ENCODE measurements at regions not wholly inside any gene's neighbourhood (a gene's known extent, or its start where the extent isn't known, plus 50 kb on each side); places are given as distances from the start of the nearest gene placed in this dataset.

- DNase-seq = no peak
Measured at GRCh38 chrX:4197971-4198370, 484.5 kb upstream of the PRKX start.

DNA sequence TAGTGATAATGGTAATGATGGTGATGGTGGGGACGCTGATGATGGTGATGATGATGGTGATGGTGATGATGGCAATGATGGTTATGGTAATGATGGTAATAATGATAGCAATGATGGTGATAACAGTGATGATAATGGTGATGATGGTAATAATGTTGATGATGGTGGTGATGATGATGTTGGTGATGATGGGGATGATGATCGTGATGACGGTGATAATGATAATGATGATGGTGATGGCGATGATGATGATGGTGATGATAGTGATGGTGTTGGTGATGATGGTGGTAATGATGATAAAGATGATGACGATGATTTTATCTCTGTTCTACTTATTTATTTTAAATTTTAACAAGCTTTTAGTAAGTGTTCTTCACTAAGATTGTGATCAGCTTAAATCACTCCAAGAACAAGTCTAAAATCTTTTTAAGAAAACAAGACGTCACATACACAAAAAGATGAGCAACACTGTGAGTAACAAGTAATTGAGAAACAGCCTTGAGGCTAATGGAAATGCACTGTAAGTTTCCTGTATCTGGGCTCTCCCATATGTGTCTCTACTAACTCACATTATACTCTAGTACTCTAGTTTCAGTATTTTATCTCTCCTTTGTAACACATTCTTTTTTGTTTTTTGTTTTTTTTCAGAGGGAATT lies 480.2 kb upstream of the PRKX start:
- no peak for DNase-seq

DNA sequence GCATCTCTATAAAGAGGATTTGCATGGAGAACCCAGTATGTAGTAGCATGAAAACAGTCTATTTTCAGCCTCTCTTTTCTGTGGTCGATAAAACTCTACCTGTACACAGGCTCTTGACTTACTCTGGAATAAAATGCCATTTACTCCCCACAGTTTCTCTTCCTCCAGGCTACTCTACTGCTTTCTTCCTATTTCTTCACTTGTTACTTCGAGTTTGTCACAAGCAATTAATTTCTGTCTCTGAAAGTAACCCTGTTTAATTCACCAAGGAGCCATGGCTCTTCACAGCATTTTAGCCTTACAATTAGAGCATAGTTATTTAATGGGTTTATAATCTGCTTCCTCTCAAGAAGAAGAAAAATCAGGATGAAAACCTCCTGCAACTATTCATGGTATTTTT lies 472.9 kb upstream of the PRKX start:
- DNase-seq = no peak

DNA sequence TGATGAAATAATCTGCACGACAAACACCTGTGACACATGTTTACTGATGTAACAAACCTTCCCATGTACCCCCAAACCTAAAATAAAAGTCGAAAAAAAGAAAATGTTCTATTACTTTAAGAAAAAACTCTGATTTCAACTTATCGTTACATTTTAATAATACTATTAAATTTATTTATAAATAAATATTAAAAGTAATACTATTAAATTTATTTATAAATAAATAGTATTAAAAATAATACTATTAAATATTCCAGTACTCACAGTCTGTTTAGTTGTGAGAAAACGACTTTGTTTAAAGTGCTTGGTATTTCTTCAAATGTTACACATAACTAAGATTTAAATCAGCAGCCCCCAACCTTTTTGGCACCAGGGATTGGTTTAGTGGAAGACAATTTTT lies 471.6 kb upstream of the PRKX start:
- no peak for DNase-seq

- DNase-seq = no peak
Measured at GRCh38 chrX:4182408-4182806, 469.0 kb upstream of the PRKX start.

- no peak for DNase-seq
Measured at GRCh38 chrX:4181782-4182407, 468.4 kb upstream of the PRKX start.

- no peak for DNase-seq
Measured at GRCh38 chrX:4179031-4179430, 465.6 kb upstream of the PRKX start.

DNA sequence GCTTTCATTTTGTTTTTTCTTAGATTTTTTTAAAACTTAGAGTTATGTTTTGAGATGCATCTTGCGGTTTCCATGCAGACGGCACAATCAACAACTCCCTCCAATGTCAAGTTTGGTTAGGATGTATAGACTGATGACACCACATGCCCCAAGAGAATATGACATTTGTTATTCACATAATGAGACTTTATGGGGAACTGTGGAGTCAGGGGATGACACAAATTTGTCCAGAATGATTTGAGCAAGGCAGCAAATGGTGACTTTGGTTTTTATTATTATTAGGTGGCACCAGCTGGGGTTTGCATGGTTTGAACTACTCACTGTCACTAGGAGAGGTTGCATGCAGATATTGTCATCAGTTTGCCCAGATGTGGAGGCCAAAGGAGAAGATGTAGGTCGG lies 461.8 kb upstream of the PRKX start:
- DNase-seq = no peak

DNA sequence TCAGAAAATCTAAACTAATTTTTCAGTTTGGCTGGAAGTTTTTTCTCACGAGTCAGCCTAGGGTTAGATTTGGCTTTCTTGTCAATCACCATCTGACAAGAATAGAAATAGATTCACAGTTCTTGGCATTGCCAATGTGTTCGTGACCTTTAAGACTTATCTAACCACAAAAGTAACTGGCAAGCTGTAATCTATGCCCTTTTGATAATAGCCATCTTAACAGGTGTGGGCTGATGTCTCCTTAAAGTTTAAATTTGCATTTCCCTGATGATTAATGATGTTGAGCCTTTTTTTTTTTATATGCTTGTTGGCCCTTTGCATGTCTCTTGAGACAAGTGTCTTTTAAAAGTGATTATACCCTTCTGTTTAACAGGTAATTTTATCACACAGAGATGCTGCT lies 460.3 kb upstream of the PRKX start:
- DNase-seq = no peak

GRCh38 chrX:4151798-4152197 lies 438.3 kb upstream of the PRKX start:
- no peak for DNase-seq

- DNase-seq = no peak
Measured at GRCh38 chrX:4150259-4150658, 436.8 kb upstream of the PRKX start.

DNA sequence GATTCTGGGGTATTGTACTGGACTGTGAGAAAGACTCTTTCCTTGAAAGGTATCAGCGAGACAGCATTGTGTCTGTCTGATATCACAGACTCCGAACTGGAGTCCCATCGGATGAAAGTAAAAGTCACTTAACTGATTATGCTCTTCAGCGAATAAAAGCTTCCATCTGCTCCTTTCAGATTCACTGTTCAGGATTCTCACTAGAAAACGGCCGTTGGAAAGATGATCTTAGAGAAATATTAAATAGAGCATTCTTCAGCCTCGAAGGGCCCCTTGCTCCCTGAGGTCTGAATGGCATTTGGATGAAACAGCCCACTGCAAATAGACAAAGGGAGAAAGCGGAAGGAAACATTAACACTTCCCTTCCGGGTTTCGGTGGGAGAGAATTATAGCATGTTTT lies 416.2 kb upstream of the PRKX start:
- DNase-seq = no peak

DNA sequence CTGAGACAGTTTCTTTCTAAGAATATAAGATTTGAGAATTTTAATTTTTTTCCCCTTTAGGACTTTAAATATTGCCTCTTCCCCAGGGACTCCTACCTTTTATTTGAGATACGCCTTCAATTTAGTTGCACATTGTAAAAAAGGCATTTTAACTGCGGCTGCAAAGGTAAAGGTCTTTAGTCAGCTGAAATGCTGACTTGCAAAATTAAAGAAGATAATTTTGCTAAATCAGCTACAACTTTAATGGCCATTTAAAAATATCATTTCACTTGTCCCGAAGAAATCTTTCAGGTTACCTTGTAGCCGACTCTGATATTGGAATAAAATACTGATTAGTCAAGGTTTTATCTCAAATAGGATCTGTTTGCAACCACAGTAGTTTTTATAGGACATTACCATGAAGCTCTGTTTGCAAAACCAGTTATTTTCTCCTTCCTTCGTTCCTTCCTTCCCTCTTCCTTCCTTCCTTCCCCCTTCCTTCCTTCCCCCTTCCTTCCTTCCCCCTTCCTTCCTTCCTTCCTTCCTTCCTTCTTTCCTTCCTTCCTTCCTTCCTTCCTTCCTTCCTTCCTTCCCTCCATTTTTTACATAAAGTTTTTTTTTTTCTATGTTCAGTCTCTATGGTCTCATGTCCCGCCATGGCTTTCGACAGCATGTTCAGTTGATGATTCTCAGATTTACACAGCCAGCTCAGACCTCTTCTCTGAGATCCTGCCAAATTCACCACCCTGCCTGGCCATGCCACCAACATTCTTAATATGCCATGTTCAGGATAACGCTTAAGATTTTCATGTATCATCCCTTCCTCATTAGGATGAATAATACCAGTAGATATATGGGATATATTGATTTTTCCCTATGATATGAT lies 405.4 kb upstream of the PRKX start:
- no peak for DNase-seq

- DNase-seq = no peak
Measured at GRCh38 chrX:4110964-4111363, 397.5 kb upstream of the PRKX start.

DNA sequence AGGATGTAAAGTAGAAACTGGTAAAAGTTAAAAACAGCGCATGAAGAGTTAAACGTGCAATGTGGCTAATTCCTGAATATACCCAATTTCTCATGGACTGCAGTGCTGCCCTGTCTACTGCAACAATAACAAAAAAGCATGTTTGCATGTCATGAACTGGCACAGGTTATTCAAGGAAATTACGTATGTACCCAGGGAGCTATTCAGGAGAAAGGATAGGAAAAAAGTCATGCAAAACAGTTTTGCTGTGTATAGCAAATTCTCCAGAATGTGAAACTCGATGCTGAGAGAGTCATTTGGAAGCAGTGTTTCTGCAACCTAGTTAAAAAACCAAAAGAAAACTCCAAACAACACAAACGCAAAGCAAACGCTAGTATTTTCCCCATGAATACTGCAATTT lies 381.5 kb upstream of the PRKX start:
- DNase-seq = no peak

- DNase-seq = no peak
Measured at GRCh38 chrX:4091046-4091760, 377.8 kb upstream of the PRKX start.

DNA sequence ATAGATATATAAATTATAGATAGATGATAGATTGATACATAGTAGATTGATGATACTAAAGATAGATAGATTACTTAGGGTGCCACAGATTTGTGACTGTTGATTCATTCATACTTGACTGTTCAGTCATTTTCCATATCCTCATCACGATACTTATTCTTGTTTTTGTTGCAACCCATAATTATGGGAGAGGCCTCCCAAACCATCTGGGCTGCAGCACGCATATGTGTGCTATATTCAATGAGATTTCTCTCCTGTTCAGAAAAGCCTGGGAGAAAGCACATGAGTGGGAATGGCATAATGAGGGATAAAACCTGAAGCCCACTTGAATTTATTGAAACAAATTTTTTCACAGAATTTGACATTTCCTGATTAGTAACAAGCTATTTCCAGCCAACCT lies 346.4 kb upstream of the PRKX start:
- DNase-seq = no peak

DNA sequence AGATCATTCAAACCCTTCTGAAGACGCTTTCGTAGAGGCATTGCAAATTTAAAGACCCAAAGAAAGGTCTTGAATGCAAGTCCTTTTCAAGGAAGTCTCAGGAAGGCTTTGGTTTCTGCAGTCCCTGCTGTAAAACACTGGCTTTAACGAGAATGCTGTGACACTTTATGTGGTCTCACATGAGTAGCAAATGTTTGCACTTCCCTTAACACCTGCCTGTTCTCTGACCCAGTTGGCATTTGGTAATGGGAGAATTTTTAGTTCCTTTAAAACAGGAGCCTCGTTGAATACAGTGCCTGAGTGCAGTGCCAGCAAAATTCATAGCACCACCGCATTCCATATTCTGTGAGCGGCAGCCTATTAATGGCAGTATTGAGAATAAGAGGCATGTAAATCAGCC lies 330.5 kb upstream of the PRKX start:
- no peak for DNase-seq

DNA sequence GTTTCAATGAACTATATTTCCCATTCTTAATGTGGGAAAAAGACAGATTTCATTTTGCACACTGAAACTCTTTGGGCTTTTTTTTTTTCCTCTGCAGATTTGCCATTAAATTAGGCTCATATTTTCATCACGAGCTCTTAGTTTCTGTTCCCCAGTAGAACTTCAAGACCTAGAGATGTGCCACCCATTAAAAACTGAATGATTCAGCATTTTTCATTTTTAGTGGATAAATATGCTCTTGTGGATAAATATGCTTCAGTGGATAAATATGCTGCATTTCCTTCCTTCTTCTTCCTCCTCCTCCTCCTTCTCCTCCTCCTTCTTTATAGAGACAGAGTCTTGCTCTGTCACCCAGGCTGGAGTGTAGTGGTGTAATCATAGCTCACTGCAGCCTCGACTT lies 322.4 kb upstream of the PRKX start:
- no peak for DNase-seq

DNA sequence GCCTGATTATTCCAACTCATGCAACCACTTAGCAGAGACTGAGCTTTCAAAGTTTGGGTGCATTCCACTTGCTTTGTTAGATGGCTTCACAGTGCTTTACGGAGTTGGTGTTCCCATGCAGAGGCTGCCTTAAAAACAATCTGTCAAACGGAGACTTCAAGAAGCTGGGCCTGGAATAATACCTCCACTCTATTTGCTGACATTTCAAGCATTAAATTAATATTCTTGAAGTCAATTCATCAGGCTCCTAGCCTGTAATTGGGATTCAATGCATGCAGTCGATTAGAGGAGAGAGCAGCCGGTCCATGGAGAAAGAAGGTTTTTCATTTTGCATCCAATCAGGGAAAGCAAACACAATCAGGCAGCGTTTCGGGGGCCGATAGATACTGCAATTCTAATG lies 314.7 kb upstream of the PRKX start:
- DNase-seq = no peak

GRCh38 chrX:4005281-4005680 lies 291.8 kb upstream of the PRKX start:
- DNase-seq = no peak

DNA sequence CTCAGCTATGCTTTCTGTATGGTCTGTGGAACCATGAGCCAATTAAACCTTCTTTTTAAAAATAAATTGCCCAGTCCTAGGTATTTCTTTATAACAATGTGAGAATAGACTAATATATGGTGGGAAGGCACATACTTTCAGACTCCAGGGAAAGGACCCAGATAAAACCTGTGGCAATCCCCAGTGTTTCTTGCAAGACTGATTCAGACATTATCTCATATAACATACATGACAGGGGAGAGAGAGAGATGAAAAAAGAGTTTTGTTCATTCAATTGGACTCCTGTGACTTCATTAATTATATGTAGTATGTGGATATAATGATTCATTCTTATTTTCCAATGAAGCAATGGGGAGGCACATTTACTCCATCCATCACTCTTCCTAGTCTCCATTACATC lies 291.4 kb upstream of the PRKX start:
- no peak for DNase-seq

GRCh38 chrX:3994315-3994714 lies 280.9 kb upstream of the PRKX start:
- DNase-seq = no peak

DNA sequence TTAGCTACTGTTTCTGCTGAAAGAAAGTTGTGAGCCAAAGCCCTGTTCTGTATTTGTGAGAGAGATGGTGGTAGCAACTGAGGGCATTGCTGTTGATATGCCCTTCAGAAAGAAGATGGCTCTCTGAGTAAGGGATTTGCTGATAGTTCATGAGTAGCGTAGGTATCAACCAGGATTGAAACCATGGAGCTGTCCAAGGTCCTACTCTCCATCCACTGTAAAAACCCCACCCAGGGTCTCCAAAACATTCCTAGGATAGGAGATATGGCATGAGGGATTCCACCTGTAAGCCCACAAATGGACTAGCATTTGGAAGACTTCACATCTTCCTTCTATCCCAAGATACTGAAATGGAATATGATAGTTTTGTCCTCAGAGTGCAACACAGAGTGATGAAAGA lies 277.1 kb upstream of the PRKX start:
- DNase-seq = no peak

Measured in suppressor macrophage treated with lipopolysaccharide for 4 hours (primary cell).